ENCODE measurements at regions not wholly inside any gene's neighbourhood (a gene's known extent, or its start where the extent isn't known, plus 50 kb on each side); places are given as distances from the start of the nearest gene placed in this dataset.

- Histone ChIP-seq H3K4me1 (ENCODE audit: control insufficient read depth, insufficient read depth, low read length) (no peaks in the 10 kb centered on the region), H3K79me2 (ENCODE audit: control insufficient read depth, insufficient read depth, low read length) (no peaks in the 10 kb centered on the region), H3K9ac (ENCODE audit: control insufficient read depth, insufficient read depth, low read length) (no peak overlapping the region), H3K4me2 (ENCODE audit: control insufficient read depth, insufficient read depth) (no peak overlapping the region), H3K27me3 (replicated peaks in 1 of 2; ENCODE audit: control insufficient read depth in 2 of 2, insufficient read depth in 2 of 2, low read length in 1 of 2) (peaks cover 0 to 1% of the 10 kb centered on the region in 2 experiments; a peak in 1 of 4 replicates), H3K36me3 (ENCODE audit: control insufficient read depth in 2 of 2, insufficient read depth in 2 of 2, low read length in 1 of 2) (no peaks in the 10 kb centered on the region), H3K4me3 (no peak overlapping the region), H4K20me1 (ENCODE audit: control insufficient read depth, insufficient read depth) (no peaks in the 10 kb centered on the region), H3K27ac (ENCODE audit: control insufficient read depth, insufficient read depth) (no peak overlapping the region), H2AFZ (ENCODE audit: control insufficient read depth, low read depth, low read length) (no peak overlapping the region), H3K9me3 (replicated peaks; ENCODE audit: control insufficient read depth, insufficient read depth, low read length) (no peaks in the 10 kb centered on the region)
- ChIA-PET RAD21 (ENCODE audit: unreplicated experiment) (no interaction called here), CTCF (no interaction called here), POLR2A (interaction anchor here (0.6 kb wide), 1 partner anchor 309 kb away, joined by 3 read pairs; no protein-coding TSS in a partner anchor), SMC1A (ENCODE audit: uncharacterized antibody, unreplicated experiment) (no interaction called here)
- in situ Hi-C loops (cut with MboI) (no loop called here), intact Hi-C loops (cut with micrococcal nuclease; ENCODE audit: unreplicated experiment) (no loop called here)
- TF ChIP-seq ZZZ3 (IDR thresholded peaks at IDR 0.05; ENCODE audit: control insufficient read depth, insufficient read length, low read depth) (no peak), CHD2 (IDR thresholded peaks at IDR 0.05; ENCODE audit: borderline replicate concordance, low read depth, low read length) (no peak), SMAD5 (IDR thresholded peaks at IDR 0.05; ENCODE audit: low read depth) (no peak), CHD4 (IDR thresholded peaks at IDR 0.05) (no peak), YY1 (IDR thresholded peaks at IDR 0.05; ENCODE audit: low read depth, low read length) (no peak), NFYB (IDR thresholded peaks at IDR 0.05; ENCODE audit: insufficient read depth, low read depth, low read length) (no peak), KLF5 (IDR thresholded peaks at IDR 0.05; ENCODE audit: partially characterized antibody) (no peak), SIX5 (IDR thresholded peaks at IDR 0.05; ENCODE audit: low read depth, low read length, severe bottlenecking) (no peak), NR2C1 (IDR thresholded peaks at IDR 0.05) (no peak), BCLAF1 (IDR thresholded peaks at IDR 0.05) (no peak), PML (IDR thresholded peaks at IDR 0.05; ENCODE audit: low read length) (no peak), BCL11A (IDR thresholded peaks at IDR 0.05; ENCODE audit: low read depth, low read length) (no peak), RCOR1 (conservative IDR thresholded peaks at IDR 0.05; ENCODE audit: low read depth, low read length) (no peak), ETV6 (conservative IDR thresholded peaks at IDR 0.05 in 1 of 2, IDR thresholded peaks at IDR 0.05 in 1 of 2; ENCODE audit: borderline replicate concordance in 1 of 2, low read depth in 1 of 2) (no peak), NBN (IDR thresholded peaks at IDR 0.05) (no peak), SIN3A (IDR thresholded peaks at IDR 0.05; ENCODE audit: low read depth, low read length) (no peak), ZNF622 (IDR thresholded peaks at IDR 0.05) (no peak)
- TF ChIP-seq, protein P1, sequence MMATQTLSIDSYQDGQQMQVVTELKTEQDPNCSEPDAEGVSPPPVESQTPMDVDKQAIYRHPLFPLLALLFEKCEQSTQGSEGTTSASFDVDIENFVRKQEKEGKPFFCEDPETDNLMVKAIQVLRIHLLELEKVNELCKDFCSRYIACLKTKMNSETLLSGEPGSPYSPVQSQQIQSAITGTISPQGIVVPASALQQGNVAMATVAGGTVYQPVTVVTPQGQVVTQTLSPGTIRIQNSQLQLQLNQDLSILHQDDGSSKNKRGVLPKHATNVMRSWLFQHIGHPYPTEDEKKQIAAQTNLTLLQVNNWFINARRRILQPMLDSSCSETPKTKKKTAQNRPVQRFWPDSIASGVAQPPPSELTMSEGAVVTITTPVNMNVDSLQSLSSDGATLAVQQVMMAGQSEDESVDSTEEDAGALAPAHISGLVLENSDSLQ (IDR thresholded peaks at IDR 0.05), result no peak
- no peak for FAIRE-seq
- no peak for DNase-seq (ENCODE audit: low read depth, low spot score)
- BruUV-seq (replicated peaks), result no TSS peak
- no peak for ATAC-seq
- WGBS (ENCODE audit: insufficient coverage, insufficient replicate concordance, low lambda C conversion rate, missing lambda C conversion rate), result 67% methylated on average over 4 of the region's 4 CpGs
Measured at GRCh38 chr13:30832377-30832776, 73.7 kb upstream of the MEDAG start.

Data from GM12878 (cell line).